CD4-positive, alpha-beta T cell (primary cell): ENCODE measurements at regions not wholly inside any gene's neighbourhood (a gene's known extent, or its start where the extent isn't known, plus 50 kb on each side); places are given as distances from the start of the nearest gene placed in this dataset.

Source experiments
- ATAC-seq: fragments of 200-7000 bp; cut with Tn5 transposase; one replicate; pipeline ENCODE4 v1.10.0; 2022; ENCODE audit warnings: mild to moderate bottlenecking; ENCODE audit not compliant: poor library complexity
- CTCF ChIA-PET: fragments of 350-600 bp; sonication (Branson Sonifier 250); formaldehyde crosslinking; loops from one replicate; lab custom pipeline; 2021; ENCODE audit warnings: antibody characterized with exemption, inconsistent platforms; lab: Charles Lee
- POLR2A ChIA-PET: fragments of 350-600 bp; sonication (Branson Sonifier 250); formaldehyde crosslinking; loops from one replicate; lab custom pipeline; 2021; ENCODE audit warnings: antibody characterized with exemption, inconsistent platforms; lab: Charles Lee
- DNase-seq, 14 experiments: peaks; one replicate each; pipeline ENCODE4 v3.0.0-alpha.2; 2013 to 2020; ENCODE audit warnings: mixed read lengths in 2 of 14
- H3K27ac ChIP-seq, 2 donors: one replicate each; pipeline versions ENCODE4 v1.5.1 to v1.7.0; 2013; ENCODE audit warnings: low read length in 2 of 2, low read depth in 1 of 2, mild to moderate bottlenecking in 1 of 2
- H3K27me3 ChIP-seq, 2 experiments: 1 replicate in 1 of 2; 2 replicates in 1 of 2; pipeline versions ENCODE4 v1.6.1 to v1.7.0; 2013; ENCODE audit warnings: low read length in 2 of 2, control low read depth in 1 of 2, mild to moderate bottlenecking in 1 of 2, moderate library complexity in 1 of 2; ENCODE audit not compliant: insufficient read depth in 2 of 2, control insufficient read depth in 1 of 2
- H3K36me3 ChIP-seq: one replicate; pipeline ENCODE4 v1.6.1; 2013; ENCODE audit warnings: low read length, control low read depth; ENCODE audit not compliant: insufficient read depth
- H3K4me1 ChIP-seq: one replicate; pipeline ENCODE4 v1.6.1; 2013; ENCODE audit warnings: low read length, control low read depth; ENCODE audit not compliant: insufficient read depth
- H3K4me3 ChIP-seq: one replicate; pipeline ENCODE4 v1.5.1; 2013; ENCODE audit warnings: mild to moderate bottlenecking, low read length, moderate library complexity
- H3K9me3 ChIP-seq, 2 experiments: 1 replicate in 1 of 2; 2 replicates in 1 of 2; pipeline versions ENCODE4 v1.6.1 to v1.7.0; 2013; ENCODE audit warnings: low read length in 2 of 2, mild to moderate bottlenecking in 2 of 2, control low read depth in 1 of 2, moderate library complexity in 1 of 2; ENCODE audit not compliant: control insufficient read depth in 1 of 2, insufficient read depth in 1 of 2
- H3K27ac Mint-ChIP-seq: one replicate; pipeline ENCODE4 v1.8.0; 2020; ENCODE audit warnings: mixed read lengths
- H3K27me3 Mint-ChIP-seq: one replicate; pipeline ENCODE4 v1.8.0; 2021; ENCODE audit warnings: mixed read lengths
- H3K36me3 Mint-ChIP-seq: one replicate; pipeline ENCODE4 v1.8.0; 2021; ENCODE audit warnings: low read depth, mixed read lengths
- H3K4me1 Mint-ChIP-seq: one replicate; pipeline ENCODE4 v1.8.0; 2021; ENCODE audit warnings: low read depth, mixed read lengths
- H3K4me3 Mint-ChIP-seq: one replicate; pipeline ENCODE4 v1.8.0; 2020; ENCODE audit warnings: mild to moderate bottlenecking, mixed read lengths
- H3K9me3 Mint-ChIP-seq: one replicate; pipeline ENCODE4 v1.8.0; 2020; ENCODE audit warnings: mixed read lengths
- intact Hi-C, 2 experiments: fragments of 100-400 bp; cut with DNase I in 1 of 2; cut with micrococcal nuclease in 1 of 2; formaldehyde crosslinking; loops; one replicate each; pipeline versions ENCODE4 v1.15.1 to v1.9.0; 2023 to 2025; cut with DNase I, micrococcal nuclease
- TF ChIP-seq, protein P1 (sequence below): fragments of 200-600 bp; IDR thresholded peaks from one replicate; pipeline ENCODE4 v1.8.0; 2022; ENCODE audit warnings: antibody characterized with exemption, mild to moderate bottlenecking

- Histone ChIP-seq H3K4me1 (no peaks in the 10 kb centered on the region), H3K36me3 (no peaks in the 10 kb centered on the region), H3K9me3 (no peaks in the 10 kb centered on the region), H3K4me3 (no peak overlapping the region), H3K27ac (no peak overlapping the region), H3K27me3 (no peaks in the 10 kb centered on the region)
- Mint-ChIP-seq H3K4me3 (no peak overlapping the region), H3K27me3 (no peaks in the 10 kb centered on the region), H3K27ac (no peak overlapping the region), H3K9me3 (no peaks in the 10 kb centered on the region), H3K4me1 (no peaks in the 10 kb centered on the region), H3K36me3 (no peaks in the 10 kb centered on the region)
- ATAC-seq = no peak
- intact Hi-C loops = no loop called here
- ChIA-PET CTCF (no interaction called here), POLR2A (no interaction called here)
- DNase-seq = no peak
- TF ChIP-seq, protein P1, sequence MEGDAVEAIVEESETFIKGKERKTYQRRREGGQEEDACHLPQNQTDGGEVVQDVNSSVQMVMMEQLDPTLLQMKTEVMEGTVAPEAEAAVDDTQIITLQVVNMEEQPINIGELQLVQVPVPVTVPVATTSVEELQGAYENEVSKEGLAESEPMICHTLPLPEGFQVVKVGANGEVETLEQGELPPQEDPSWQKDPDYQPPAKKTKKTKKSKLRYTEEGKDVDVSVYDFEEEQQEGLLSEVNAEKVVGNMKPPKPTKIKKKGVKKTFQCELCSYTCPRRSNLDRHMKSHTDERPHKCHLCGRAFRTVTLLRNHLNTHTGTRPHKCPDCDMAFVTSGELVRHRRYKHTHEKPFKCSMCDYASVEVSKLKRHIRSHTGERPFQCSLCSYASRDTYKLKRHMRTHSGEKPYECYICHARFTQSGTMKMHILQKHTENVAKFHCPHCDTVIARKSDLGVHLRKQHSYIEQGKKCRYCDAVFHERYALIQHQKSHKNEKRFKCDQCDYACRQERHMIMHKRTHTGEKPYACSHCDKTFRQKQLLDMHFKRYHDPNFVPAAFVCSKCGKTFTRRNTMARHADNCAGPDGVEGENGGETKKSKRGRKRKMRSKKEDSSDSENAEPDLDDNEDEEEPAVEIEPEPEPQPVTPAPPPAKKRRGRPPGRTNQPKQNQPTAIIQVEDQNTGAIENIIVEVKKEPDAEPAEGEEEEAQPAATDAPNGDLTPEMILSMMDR = no peak
These were observed 428.8 kb upstream of the JARID2 start for GRCh38 chr6:14817074-14817473.

- H3K27ac Mint-ChIP-seq = no peak overlapping the region
These were observed 427.4 kb upstream of the JARID2 start for GRCh38 chr6:14818422-14818884.

GRCh38 chr6:14819001-14819400, 426.9 kb upstream of the JARID2 start:
- intact Hi-C loops = no loop called here
- DNase-seq (no peak), ATAC-seq (no peak)
- H3K36me3 Mint-ChIP-seq = no peaks in the 10 kb centered on the region
- TF ChIP-seq, protein P1 = no peak
- no peaks in the 10 kb centered on the region for H3K4me1 Mint-ChIP-seq
- no peaks in the 10 kb centered on the region for H3K27me3 Mint-ChIP-seq
- Histone ChIP-seq H3K4me3 (no peak overlapping the region), H3K4me1 (no peaks in the 10 kb centered on the region), H3K27me3 (no peaks in the 10 kb centered on the region), H3K36me3 (no peaks in the 10 kb centered on the region), H3K27ac (no peak overlapping the region), H3K9me3 (no peaks in the 10 kb centered on the region)
- H3K4me3 Mint-ChIP-seq = no peak overlapping the region
- ChIA-PET CTCF (no interaction called here), POLR2A (no interaction called here)
- no peaks in the 10 kb centered on the region for H3K9me3 Mint-ChIP-seq
- no peak overlapping the region for H3K27ac Mint-ChIP-seq

More at GRCh38 chr6:14818422-14818884, 427.4 kb upstream of the JARID2 start:
- Mint-ChIP-seq H3K36me3 (no peaks in the 10 kb centered on the region), H3K4me3 (no peak overlapping the region), H3K27me3 (no peaks in the 10 kb centered on the region), H3K9me3 (no peaks in the 10 kb centered on the region), H3K4me1 (no peaks in the 10 kb centered on the region)
- DNase-seq (no peak), ATAC-seq (no peak)
- TF ChIP-seq, protein P1 = no peak
- no peak overlapping the region for H3K27ac ChIP-seq
- H3K4me3 ChIP-seq = no peak overlapping the region
- intact Hi-C loops = no loop called here
- ChIA-PET POLR2A (no interaction called here), CTCF (no interaction called here)
- no peaks in the 10 kb centered on the region for H3K27me3 ChIP-seq
- H3K36me3 ChIP-seq = no peaks in the 10 kb centered on the region
- no peaks in the 10 kb centered on the region for H3K4me1 ChIP-seq
- H3K9me3 ChIP-seq = no peaks in the 10 kb centered on the region
